Upper lobe of right lung (tissue), 1 donor: ENCODE measurements at regions not wholly inside any gene's neighbourhood (a gene's known extent, or its start where the extent isn't known, plus 50 kb on each side); places are given as distances from the start of the nearest gene placed in this dataset.

Experiments used
- ATAC-seq: fragments of 200-7000 bp; cut with Tn5 transposase; one replicate; pipeline ENCODE4 v1.9.1; 2020; ENCODE audit warnings: mild to moderate bottlenecking, moderate library complexity
- DNase-seq: peaks from one replicate; pipeline ENCODE4 v3.0.0-alpha.2; 2020
- H3K27ac ChIP-seq: fragments of 200-600 bp; one replicate; pipeline ENCODE4 v1.8.0; 2022
- H3K27me3 ChIP-seq: fragments of 200-600 bp; one replicate; pipeline ENCODE4 v1.8.0; 2022; ENCODE audit warnings: mild to moderate bottlenecking
- H3K36me3 ChIP-seq: fragments of 200-600 bp; one replicate; pipeline ENCODE4 v1.8.0; 2022
- H3K4me1 ChIP-seq: fragments of 200-600 bp; one replicate; pipeline ENCODE4 v1.8.0; 2022
- H3K4me3 ChIP-seq: fragments of 200-600 bp; one replicate; pipeline ENCODE4 v1.8.0; 2022; ENCODE audit warnings: mild to moderate bottlenecking
- H3K9me3 ChIP-seq: fragments of 200-600 bp; one replicate; pipeline ENCODE4 v1.8.0; 2022
- intact Hi-C: fragments of 100-400 bp; cut with DNase I; formaldehyde crosslinking; loops from one replicate; pipeline ENCODE4 v1.11.0; 2022
- TF ChIP-seq, protein P1 (sequence below): fragments of 200-600 bp; IDR thresholded peaks from one replicate; pipeline ENCODE4 v1.8.0; 2022; ENCODE audit warnings: antibody characterized with exemption
- donor health status: DM: no; HTN: yes; CAD: no; lungs with severe emphysema.

DNA sequence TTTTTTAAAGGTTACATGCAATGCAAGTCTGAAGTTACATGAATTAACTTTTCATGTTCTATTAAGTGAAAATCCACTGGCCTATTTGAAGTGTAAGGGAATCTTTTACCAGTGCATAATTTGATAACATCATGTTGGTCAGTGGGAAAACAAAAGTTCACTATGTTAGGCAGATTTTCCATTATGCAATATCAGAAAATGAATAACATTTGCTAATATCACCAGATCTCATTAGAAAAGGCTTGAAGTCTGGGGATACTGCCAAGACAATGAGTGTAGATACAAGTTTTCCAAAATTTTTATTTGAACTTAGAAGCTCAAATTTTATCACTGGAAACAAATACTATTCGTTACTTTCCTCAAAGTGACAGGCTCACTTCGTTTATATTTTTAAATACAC lies 296.4 kb upstream of the CDH4 start:
- Histone ChIP-seq H3K9me3 (no peaks in the 10 kb centered on the region), H3K27me3 (peaks cover 5% of the 10 kb centered on the region), H3K4me3 (no peak overlapping the region), H3K36me3 (no peaks in the 10 kb centered on the region), H3K4me1 (no peaks in the 10 kb centered on the region), H3K27ac (no peak overlapping the region)
- TF ChIP-seq, protein P1, sequence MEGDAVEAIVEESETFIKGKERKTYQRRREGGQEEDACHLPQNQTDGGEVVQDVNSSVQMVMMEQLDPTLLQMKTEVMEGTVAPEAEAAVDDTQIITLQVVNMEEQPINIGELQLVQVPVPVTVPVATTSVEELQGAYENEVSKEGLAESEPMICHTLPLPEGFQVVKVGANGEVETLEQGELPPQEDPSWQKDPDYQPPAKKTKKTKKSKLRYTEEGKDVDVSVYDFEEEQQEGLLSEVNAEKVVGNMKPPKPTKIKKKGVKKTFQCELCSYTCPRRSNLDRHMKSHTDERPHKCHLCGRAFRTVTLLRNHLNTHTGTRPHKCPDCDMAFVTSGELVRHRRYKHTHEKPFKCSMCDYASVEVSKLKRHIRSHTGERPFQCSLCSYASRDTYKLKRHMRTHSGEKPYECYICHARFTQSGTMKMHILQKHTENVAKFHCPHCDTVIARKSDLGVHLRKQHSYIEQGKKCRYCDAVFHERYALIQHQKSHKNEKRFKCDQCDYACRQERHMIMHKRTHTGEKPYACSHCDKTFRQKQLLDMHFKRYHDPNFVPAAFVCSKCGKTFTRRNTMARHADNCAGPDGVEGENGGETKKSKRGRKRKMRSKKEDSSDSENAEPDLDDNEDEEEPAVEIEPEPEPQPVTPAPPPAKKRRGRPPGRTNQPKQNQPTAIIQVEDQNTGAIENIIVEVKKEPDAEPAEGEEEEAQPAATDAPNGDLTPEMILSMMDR = no peak
- ATAC-seq (no peak), DNase-seq (no peak)
- intact Hi-C loops = no loop called here

DNA sequence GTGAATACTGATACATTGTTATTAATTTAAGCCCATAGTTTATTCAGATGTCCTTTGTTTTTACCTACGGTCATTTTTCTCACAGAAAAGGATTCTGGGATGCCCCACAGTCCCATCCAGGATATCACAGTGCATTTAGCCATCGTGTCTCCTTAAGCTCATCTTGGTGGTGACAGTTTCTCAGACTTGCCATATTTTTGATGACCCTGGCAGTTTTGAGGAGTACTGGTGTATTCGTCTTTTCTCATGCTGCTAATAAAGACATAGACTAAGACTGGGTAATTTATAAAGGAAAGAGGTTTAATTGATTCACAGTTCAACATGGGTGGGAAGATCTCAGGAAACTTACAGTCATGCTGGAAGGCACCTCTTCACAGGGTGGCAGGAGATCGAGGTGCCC lies 295.9 kb upstream of the CDH4 start:
- TF ChIP-seq, protein P1 = no peak
- H3K9me3 ChIP-seq = no peaks in the 10 kb centered on the region
- no peaks in the 10 kb centered on the region for H3K36me3 ChIP-seq
- DNase-seq (no peak), ATAC-seq (no peak)
- intact Hi-C loops = no loop called here
- no peak overlapping the region for H3K27ac ChIP-seq
- peaks cover 5% of the 10 kb centered on the region for H3K27me3 ChIP-seq
- no peak overlapping the region for H3K4me3 ChIP-seq
- H3K4me1 ChIP-seq = no peaks in the 10 kb centered on the region

DNA sequence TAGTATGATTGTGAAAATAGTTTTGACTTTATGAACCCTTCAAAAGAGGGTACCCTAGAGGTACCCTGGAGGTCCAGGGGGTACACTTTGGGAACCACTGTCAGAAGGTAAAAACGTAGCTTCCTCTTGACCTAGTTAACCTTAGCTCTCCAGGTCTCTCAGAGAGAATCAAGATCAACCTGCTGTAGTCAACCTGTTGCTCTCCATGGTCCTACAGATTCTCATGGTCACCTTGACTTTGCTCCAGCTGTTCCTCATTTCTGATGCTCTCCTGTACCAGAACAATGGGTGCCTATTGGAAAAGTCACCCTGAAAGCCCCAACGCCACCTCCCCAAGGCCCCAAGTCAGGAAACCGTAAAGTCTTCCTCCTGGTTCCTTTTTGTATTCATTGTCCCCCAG lies 294.4 kb upstream of the CDH4 start:
- no peak for ATAC-seq

DNA sequence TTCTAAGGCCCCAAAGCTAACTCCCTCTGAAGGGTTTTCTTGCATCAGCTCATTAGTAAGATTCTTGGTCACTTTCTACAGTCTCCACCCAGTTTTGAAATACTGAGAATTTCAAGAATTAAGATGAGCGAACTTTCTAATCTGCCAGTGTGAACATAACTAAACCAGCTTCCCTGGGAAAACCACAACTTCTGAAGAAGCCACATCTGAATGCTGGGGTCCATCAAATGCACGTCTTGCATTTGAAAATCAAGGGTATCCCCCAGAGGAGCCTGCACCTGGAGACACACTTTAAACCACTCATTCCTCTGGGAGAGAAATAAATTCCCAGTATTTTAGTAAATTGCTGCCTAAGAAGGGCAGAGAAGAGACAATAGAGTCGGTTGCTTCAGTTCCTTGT lies 292.1 kb upstream of the CDH4 start:
- Histone ChIP-seq H3K9me3 (no peaks in the 10 kb centered on the region), H3K36me3 (no peaks in the 10 kb centered on the region), H3K4me1 (no peaks in the 10 kb centered on the region), H3K27me3 (peaks cover 5% of the 10 kb centered on the region), H3K4me3 (no peak overlapping the region), H3K27ac (no peak overlapping the region)
- TF ChIP-seq, protein P1 = no peak
- intact Hi-C loops = no loop called here
- ATAC-seq = no peak
- DNase-seq = no peak

More for the DNA sequence above, 294.4 kb upstream of the CDH4 start:
- Histone ChIP-seq H3K9me3 (no peaks in the 10 kb centered on the region), H3K27ac (no peak overlapping the region), H3K4me1 (no peaks in the 10 kb centered on the region), H3K36me3 (no peaks in the 10 kb centered on the region), H3K27me3 (peaks cover 5% of the 10 kb centered on the region), H3K4me3 (no peak overlapping the region)
- TF ChIP-seq, protein P1 = no peak
- intact Hi-C loops = no loop called here
- DNase-seq = no peak

DNA sequence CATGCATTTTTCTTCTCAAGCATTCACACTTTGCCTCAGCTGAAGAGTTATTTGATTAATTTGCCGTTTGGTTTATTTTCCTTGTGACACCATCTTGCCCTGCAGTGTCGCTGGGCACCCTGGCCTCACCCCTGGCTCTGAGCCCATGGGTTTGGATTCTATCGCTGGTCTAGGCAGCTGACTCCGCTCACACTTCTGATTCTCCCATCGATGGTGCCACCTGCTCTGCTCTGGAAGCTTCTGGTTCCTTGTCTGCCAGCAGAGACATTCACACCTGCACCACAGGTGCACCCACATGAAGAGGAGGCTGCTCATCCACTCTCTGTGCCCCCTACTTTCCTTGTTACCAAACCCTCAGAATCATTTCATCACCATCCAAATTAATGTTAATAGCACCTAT lies 291.6 kb upstream of the CDH4 start:
- Histone ChIP-seq H3K27me3 (peaks cover 5% of the 10 kb centered on the region), H3K4me3 (no peak overlapping the region), H3K36me3 (no peaks in the 10 kb centered on the region), H3K4me1 (no peaks in the 10 kb centered on the region), H3K27ac (no peak overlapping the region), H3K9me3 (no peaks in the 10 kb centered on the region)
- TF ChIP-seq, protein P1 = no peak
- no peak for ATAC-seq
- intact Hi-C loops = no loop called here
- DNase-seq = no peak

DNA sequence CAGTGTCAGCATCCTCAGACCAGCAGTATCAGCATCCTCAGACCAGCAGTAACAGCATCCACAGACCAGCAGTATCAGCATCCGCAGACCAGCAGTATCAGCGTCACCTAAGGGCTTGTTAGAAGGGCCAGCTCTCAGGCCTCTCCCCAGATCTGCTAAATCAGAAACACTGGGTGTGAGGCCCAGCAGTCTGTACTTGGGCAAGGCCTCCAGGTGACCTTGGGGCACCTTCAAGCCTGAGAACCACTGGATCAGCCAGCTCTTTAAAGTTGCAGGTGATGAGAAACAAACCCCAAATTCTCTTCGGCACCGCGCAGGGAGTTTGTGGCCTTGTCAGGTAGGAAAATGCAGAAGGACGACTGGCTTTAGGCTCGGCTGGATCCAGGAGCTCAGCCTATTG lies 290.5 kb upstream of the CDH4 start:
- no peaks in the 10 kb centered on the region for H3K4me1 ChIP-seq
- no peaks in the 10 kb centered on the region for H3K36me3 ChIP-seq
- intact Hi-C loops = no loop called here
- H3K27ac ChIP-seq = no peak overlapping the region
- DNase-seq = no peak
- no peak overlapping the region for H3K4me3 ChIP-seq
- no peaks in the 10 kb centered on the region for H3K9me3 ChIP-seq
- ATAC-seq = no peak
- TF ChIP-seq, protein P1 = no peak
- peaks cover 5% of the 10 kb centered on the region for H3K27me3 ChIP-seq
